Testis (tissue), 2 donors: ENCODE measurements at regions not wholly inside any gene's neighbourhood (a gene's known extent, or its start where the extent isn't known, plus 50 kb on each side); places are given as distances from the start of the nearest gene placed in this dataset.

Experiments used
- DNase-seq: peaks from one replicate; pipeline ENCODE4 v3.0.0-alpha.2; 2019
- H3K27ac ChIP-seq, 2 donors: fragments of 200-600 bp; sonication (generic); one replicate each; pipeline ENCODE4 v1.5.1; 2019
- H3K27me3 ChIP-seq: fragments of 200-600 bp; sonication (generic); one replicate; pipeline ENCODE4 v1.5.1; 2019
- H3K36me3 ChIP-seq: fragments of 200-600 bp; sonication (generic); one replicate; pipeline ENCODE4 v1.5.1; 2017; ENCODE audit warnings: low read depth; ENCODE audit errors: missing control alignments
- H3K4me1 ChIP-seq: fragments of 200-600 bp; sonication (generic); one replicate; pipeline ENCODE4 v1.5.1; 2019
- H3K4me3 ChIP-seq, 2 donors: fragments of 200-600 bp; sonication (generic); one replicate each; pipeline ENCODE4 v1.5.1; 2017 to 2019
- H3K9me3 ChIP-seq: fragments of 200-600 bp; sonication (generic); one replicate; pipeline ENCODE4 v1.5.1; 2017
- CTCF ChIP-seq, 3 experiments: fragments of 450-650 bp in 2 of 3; fragments of 200-600 bp in 1 of 3; sonication (generic) in 1 of 3; IDR thresholded peaks; one replicate each; pipeline ENCODE4 v1.5.1; 2016 to 2019; ENCODE audit warnings: antibody characterized with exemption in 3 of 3, mild to moderate bottlenecking in 2 of 3, moderate library complexity in 1 of 3
- POLR2A ChIP-seq: fragments of 450-650 bp; IDR thresholded peaks from one replicate; pipeline ENCODE4 v1.6.1; 2017; ENCODE audit warnings: antibody characterized with exemption, mild to moderate bottlenecking, moderate library complexity
- WGBS, 2 donors: methylation state at CpG; one replicate each; pipeline ENCODE4 v1.1.5; 2018; 5-methylcytosine and 5-hydroxymethylcytosine counted together
- intact Hi-C: fragments of 100-400 bp; cut with DNase I; formaldehyde crosslinking; loops from one replicate; pipeline ENCODE4 v1.15.1; 2023; ENCODE audit warnings: low total_unique reads

GRCh38 chr4:124514588-124514987 lies 197.9 kb downstream of the ANKRD50 start:
- Histone ChIP-seq H3K27me3 (no peaks in the 10 kb centered on the region), H3K36me3 (no peaks in the 10 kb centered on the region), H3K4me3 (no peak overlapping the region), H3K4me1 (no peaks in the 10 kb centered on the region), H3K27ac (no peak overlapping the region), H3K9me3 (no peaks in the 10 kb centered on the region)
- no peak for DNase-seq
- WGBS, 2 donors = 94 to 95% methylated on average over 2 of the region's 2 CpGs
- intact Hi-C loops = no loop called here
- no peak for TF ChIP-seq POLR2A
- TF ChIP-seq CTCF (IDR thresholded peaks at IDR 0.05) = no peak

DNA sequence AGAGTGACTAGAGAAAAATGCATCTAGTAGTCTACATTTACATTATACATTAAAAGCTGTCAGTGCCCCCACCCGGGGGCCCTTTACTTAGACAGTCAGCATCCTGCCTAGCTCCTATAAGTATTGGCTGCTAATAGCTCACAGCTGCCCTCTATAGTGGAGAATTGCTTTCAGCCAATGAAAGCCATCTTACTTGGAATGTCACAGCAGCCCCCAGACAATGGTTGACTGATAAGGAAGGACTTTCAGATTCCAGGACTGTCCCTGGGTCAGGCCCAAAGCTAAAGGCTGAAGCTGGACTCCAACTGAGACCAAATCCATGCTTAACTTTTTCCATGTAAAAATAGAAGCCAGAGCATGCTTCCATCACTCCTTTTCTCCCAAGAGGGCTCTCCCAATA lies 196.9 kb downstream of the ANKRD50 start:
- Histone ChIP-seq H3K27ac (no peak overlapping the region), H3K4me1 (no peaks in the 10 kb centered on the region), H3K9me3 (no peaks in the 10 kb centered on the region), H3K27me3 (no peaks in the 10 kb centered on the region), H3K4me3 (no peak overlapping the region), H3K36me3 (no peaks in the 10 kb centered on the region)
- TF ChIP-seq POLR2A (no peak), CTCF (IDR thresholded peaks at IDR 0.05) (no peak)
- intact Hi-C loops = no loop called here
- WGBS, 2 donors = 84 to 86% methylated on average over 1 of the region's 1 CpG
- no peak for DNase-seq

DNA sequence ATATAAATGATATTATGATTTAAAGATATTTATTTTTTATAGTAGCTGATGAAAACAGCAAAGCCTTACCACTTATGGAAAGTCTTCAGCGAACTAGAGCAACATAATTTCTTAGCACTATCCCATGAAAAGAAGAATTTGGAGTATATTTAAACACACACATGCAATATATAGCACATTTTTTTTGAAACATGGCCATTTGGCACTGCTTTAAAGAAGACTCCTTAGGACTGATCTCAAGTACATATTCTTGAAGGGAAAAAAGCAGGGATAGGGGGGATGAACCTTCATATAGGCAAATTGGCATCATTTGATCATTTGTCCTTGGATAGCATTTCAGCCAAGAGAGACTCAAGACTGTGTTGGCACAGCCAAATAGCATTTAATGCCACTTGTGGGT lies 193.3 kb downstream of the ANKRD50 start:
- Histone ChIP-seq H3K27ac (no peak overlapping the region), H3K9me3 (no peaks in the 10 kb centered on the region), H3K4me3 (no peak overlapping the region), H3K27me3 (no peaks in the 10 kb centered on the region), H3K4me1 (no peaks in the 10 kb centered on the region), H3K36me3 (no peaks in the 10 kb centered on the region)
- intact Hi-C loops = no loop called here
- 89 to 96% methylated on average over 1 of the region's 1 CpG for WGBS, 2 donors
- no peak for DNase-seq
- TF ChIP-seq POLR2A (no peak), CTCF (IDR thresholded peaks at IDR 0.05) (no peak)

DNA sequence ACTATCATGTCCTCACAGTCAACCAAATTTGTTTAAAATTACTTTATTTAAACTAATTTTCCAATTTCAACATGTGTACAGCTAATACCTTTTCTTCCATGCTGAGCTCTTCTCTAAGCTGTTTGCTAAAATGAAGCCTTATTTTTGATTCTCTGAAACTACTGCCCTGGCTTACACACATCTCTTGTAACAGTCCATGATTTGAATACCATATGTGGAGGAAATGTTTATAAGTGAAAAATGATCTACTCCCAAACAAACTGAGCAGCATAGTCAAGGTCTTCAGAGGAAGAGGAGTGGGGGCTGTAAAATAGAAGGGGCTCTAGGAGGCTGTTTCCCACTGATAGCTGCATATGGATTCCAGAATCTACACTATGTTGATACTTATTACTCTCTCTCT lies 188.7 kb downstream of the ANKRD50 start:
- intact Hi-C loops = no loop called here
- H3K27me3 ChIP-seq = no peaks in the 10 kb centered on the region
- H3K36me3 ChIP-seq = no peaks in the 10 kb centered on the region
- no peak for DNase-seq
- no peak overlapping the region for H3K27ac ChIP-seq
- TF ChIP-seq CTCF (IDR thresholded peaks at IDR 0.05) (no peak), POLR2A (no peak)
- no peaks in the 10 kb centered on the region for H3K4me1 ChIP-seq
- no peak overlapping the region for H3K4me3 ChIP-seq
- H3K9me3 ChIP-seq = no peaks in the 10 kb centered on the region

- H3K9me3 ChIP-seq = no peaks in the 10 kb centered on the region
- intact Hi-C loops = no loop called here
- no peak for TF ChIP-seq CTCF (IDR thresholded peaks at IDR 0.05)
- TF ChIP-seq POLR2A = no peak
- WGBS, 2 donors = 93 to 94% methylated on average over 3 to 4 of the region's 4 CpGs
- no peaks in the 10 kb centered on the region for H3K36me3 ChIP-seq
- no peak overlapping the region for H3K4me3 ChIP-seq
- DNase-seq = no peak
- H3K27me3 ChIP-seq = no peaks in the 10 kb centered on the region
- no peak overlapping the region for H3K27ac ChIP-seq
- no peaks in the 10 kb centered on the region for H3K4me1 ChIP-seq
These were observed 187.0 kb downstream of the ANKRD50 start for GRCh38 chr4:124525524-124525923.
